ENCODE measurements at regions not wholly inside any gene's neighbourhood (a gene's known extent, or its start where the extent isn't known, plus 50 kb on each side); places are given as distances from the start of the nearest gene placed in this dataset.

GRCh38 chr22:47551431-47551775 lies 789.0 kb downstream of the TBC1D22A start:
- intact Hi-C loops (cut with DNase I; ENCODE audit: low total_unique reads), result no loop called here
- Histone ChIP-seq H3K36me3 (no peaks in the 10 kb centered on the region), H3K27me3 (peaks cover 0 to 31% (median 4%) of the 10 kb centered on the region in 3 donors), H3K27ac (no peak overlapping the region), H3K9me3 (peaks cover 0 to under 1% (median 0%) of the 10 kb centered on the region in 4 donors), H3K4me3 (no peak overlapping the region), H3K4me1 (no peaks in the 10 kb centered on the region)
- peak in 1 of 2 donors; percentile 15 for DNase-seq
- 80 to 84% (median 82%) methylated on average over 7 of the region's 7 CpGs for WGBS, 5 donors
- TF ChIP-seq POLR2AphosphoS5 (IDR thresholded peaks at IDR 0.05) (no peak), POLR2A (IDR thresholded peaks at IDR 0.05) (no peak), CTCF (IDR thresholded peaks at IDR 0.05) (no peak), EP300 (IDR thresholded peaks at IDR 0.05) (no peak)

- no peak for TF ChIP-seq CTCF (IDR thresholded peaks at IDR 0.05)
- TF ChIP-seq POLR2AphosphoS5 (IDR thresholded peaks at IDR 0.05), result no peak
- TF ChIP-seq EP300 (IDR thresholded peaks at IDR 0.05), result no peak
- TF ChIP-seq POLR2A (IDR thresholded peaks at IDR 0.05), result no peak
- Histone ChIP-seq H3K27ac (no peak overlapping the region), H3K9me3 (peaks cover 0 to 7% (median 0%) of the 10 kb centered on the region in 4 donors), H3K27me3 (peaks cover 0 to 31% (median 4%) of the 10 kb centered on the region in 3 donors), H3K36me3 (no peaks in the 10 kb centered on the region), H3K4me3 (no peak overlapping the region), H3K4me1 (no peaks in the 10 kb centered on the region)
- intact Hi-C loops (cut with DNase I; ENCODE audit: low total_unique reads), result no loop called here
- DNase-seq, result peak in 1 of 2 donors; percentile 16
- WGBS, 5 donors, result 50 to 65% (median 55%) methylated on average over 17 to 23 of the region's 23 CpGs
These were observed 788.3 kb downstream of the TBC1D22A start for GRCh38 chr22:47550524-47551430.

- H3K4me3 ChIP-seq, result no peak overlapping the region
- no peak overlapping the region for H3K27ac ChIP-seq
- intact Hi-C loops (cut with DNase I; ENCODE audit: low total_unique reads), result no loop called here
- no peaks in the 10 kb centered on the region for H3K36me3 ChIP-seq
- 70 to 78% (median 75%) methylated on average over 17 of the region's 17 CpGs for WGBS, 5 donors
- TF ChIP-seq POLR2A (IDR thresholded peaks at IDR 0.05), result no peak
- no peak for TF ChIP-seq POLR2AphosphoS5 (IDR thresholded peaks at IDR 0.05)
- no peak for TF ChIP-seq CTCF (IDR thresholded peaks at IDR 0.05)
- no peak for TF ChIP-seq EP300 (IDR thresholded peaks at IDR 0.05)
- no peaks in the 10 kb centered on the region for H3K4me1 ChIP-seq
- H3K9me3 ChIP-seq, result peaks cover 0 to 16% (median 6%) of the 10 kb centered on the region in 4 donors
- peak in 1 of 2 donors; percentile 24 for DNase-seq
- peaks cover 0 to 31% (median 4%) of the 10 kb centered on the region in 3 donors for H3K27me3 ChIP-seq
These were observed 787.4 kb downstream of the TBC1D22A start for GRCh38 chr22:47549741-47550340.

GRCh38 chr22:47548953-47549740 lies 786.7 kb downstream of the TBC1D22A start:
- no peak for DNase-seq
- intact Hi-C loops (cut with DNase I; ENCODE audit: low total_unique reads), result no loop called here
- Histone ChIP-seq H3K9me3 (peaks cover 0 to 16% (median 7%) of the 10 kb centered on the region in 4 donors), H3K4me3 (no peak overlapping the region), H3K27me3 (peaks cover 0 to 31% (median 4%) of the 10 kb centered on the region in 3 donors), H3K27ac (no peak overlapping the region), H3K36me3 (no peaks in the 10 kb centered on the region), H3K4me1 (no peaks in the 10 kb centered on the region)
- TF ChIP-seq EP300 (IDR thresholded peaks at IDR 0.05), result no peak
- no peak for TF ChIP-seq CTCF (IDR thresholded peaks at IDR 0.05)
- no peak for TF ChIP-seq POLR2AphosphoS5 (IDR thresholded peaks at IDR 0.05)
- TF ChIP-seq POLR2A (IDR thresholded peaks at IDR 0.05), result no peak
- WGBS, 5 donors, result 70 to 85% (median 79%) methylated on average over 7 to 12 of the region's 12 CpGs
